ENCODE measurements at regions not wholly inside any gene's neighbourhood (a gene's known extent, or its start where the extent isn't known, plus 50 kb on each side); places are given as distances from the start of the nearest gene placed in this dataset.

- WGBS, 2 experiments (ENCODE audit: extremely low coverage in 2 of 2, insufficient read length in 1 of 2): 100% methylated on average over 2 of the region's 3 CpGs; no CpG with 5 or more reads in 1 of the 2 experiments
- peak overlapping the region; percentile 10; the same call in 1 of the 2 replicates for H4K5ac ChIP-seq (ENCODE audit: low read depth, low read length)
- BruUV-seq (replicated peaks): no TSS peak
- H2BK5ac ChIP-seq (ENCODE audit: low read depth, low read length, poor library complexity, severe bottlenecking): peak overlapping the region; percentile 5
- no peaks in the 10 kb centered on the region for H3K27me3 ChIP-seq (ENCODE audit: control insufficient read depth, insufficient read depth, low read length)
- no peak for ATAC-seq (ENCODE audit: low read depth)
- ChIA-PET CTCF (interaction anchor here (1.3 kb wide), 1 partner anchor 15 kb away, joined by 3 read pairs; no protein-coding TSS in a partner anchor), POLR2A (ENCODE audit: unreplicated experiment) (no interaction called here)
- no peak overlapping the region for H2AK9ac ChIP-seq (replicated peaks; ENCODE audit: low read depth, low read length, poor library complexity)
- in situ Hi-C loops (cut with MboI; ENCODE audit: low sequenced_read_pairs) (no loop called here), intact Hi-C loops (cut with micrococcal nuclease) (no loop called here), dilution Hi-C loops (cut with HindIII; ENCODE audit: low sequenced_read_pairs, unreplicated experiment) (no loop called here)
- H3K79me1 ChIP-seq (ENCODE audit: low read depth in 1 of 2, low read length in 2 of 2): no peaks in the 10 kb centered on the region
- H3K9ac ChIP-seq (ENCODE audit: low read depth, low read length): no peak overlapping the region
- TF ChIP-seq ELK1 (IDR thresholded peaks at IDR 0.05; ENCODE audit: borderline replicate concordance, low read depth, low read length) (no peak), RAD21 (IDR thresholded peaks at IDR 0.05; ENCODE audit: low read length) (no peak), CHD1 (IDR thresholded peaks at IDR 0.05; ENCODE audit: low read depth, low read length) (no peak), MAZ (IDR thresholded peaks at IDR 0.05; ENCODE audit: borderline replicate concordance, low read depth, low read length) (no peak), BHLHE40 (IDR thresholded peaks at IDR 0.05; ENCODE audit: low read depth, low read length) (no peak), CTCF (conservative IDR thresholded peaks at IDR 0.05; ENCODE audit: low read depth, low read length) (no peak), USF2 (IDR thresholded peaks at IDR 0.05; ENCODE audit: low read depth, low read length) (no peak)
- no peak overlapping the region for H3K4me3 ChIP-seq (ENCODE audit: insufficient read depth, low read depth, low read length)
- DNase-seq: no peak
- peaks cover 1% of the 10 kb centered on the region; the same call in 1 of the 2 replicates for H3K9me3 ChIP-seq (ENCODE audit: control insufficient read depth, insufficient read depth, low read length)
- no peaks in the 10 kb centered on the region for H3K9me1 ChIP-seq (ENCODE audit: insufficient read depth, low read length)
- H3K4ac ChIP-seq (ENCODE audit: low read depth, low read length): peak overlapping the region; percentile 45
- H2BK120ac ChIP-seq (ENCODE audit: low read depth, low read length): peak overlapping the region; percentile 67
- peak overlapping the region; percentile 38; the same call in 1 of the 2 replicates for H2BK20ac ChIP-seq (ENCODE audit: low read depth, low read length)
- peak overlapping the region; percentile 24; the same call in 1 of the 2 replicates for H4K91ac ChIP-seq (ENCODE audit: insufficient read depth, low read depth, low read length)
- H3K27ac ChIP-seq (ENCODE audit: insufficient read depth, low read length): no peak overlapping the region
- no peak overlapping the region; the same call in 1 of the 2 replicates for H3K56ac ChIP-seq (ENCODE audit: extremely low read depth, insufficient read depth, low read length)
- H3K4me1 ChIP-seq (ENCODE audit: control insufficient read depth, insufficient read depth, low read length): peaks cover 16% of the 10 kb centered on the region
- peak overlapping the region in 1 of 2 experiments; percentile 33; a peak in 1 of 4 replicates for H4K8ac ChIP-seq (ENCODE audit: low read depth in 2 of 2, low read length in 2 of 2)
- H3K14ac ChIP-seq (replicated peaks; ENCODE audit: low read depth, low read length): no peak overlapping the region; the same call in 1 of the 2 replicates
- H2AFZ ChIP-seq (replicated peaks; ENCODE audit: low read length, poor library complexity): no peak overlapping the region
- no peak overlapping the region for H3K4me2 ChIP-seq (ENCODE audit: low read depth, low read length)
- no peaks in the 10 kb centered on the region for H3K36me3 ChIP-seq (ENCODE audit: control insufficient read depth, insufficient read depth, low read length)
- H4K20me1 ChIP-seq (ENCODE audit: insufficient read depth, low read length): no peaks in the 10 kb centered on the region
- H2BK15ac ChIP-seq (ENCODE audit: low read depth, low read length): peak overlapping the region; percentile 29; the same call in 1 of the 3 replicates
- peak overlapping the region; percentile 51; the same call in 1 of the 2 replicates for H2AK5ac ChIP-seq (ENCODE audit: low read depth, low read length)
- H3K23ac ChIP-seq (ENCODE audit: low read depth, low read length): no peak overlapping the region
- peak overlapping the region; percentile 63; the same call in 1 of the 2 replicates for H3K18ac ChIP-seq (ENCODE audit: low read depth, low read length)
These were observed 69.2 kb upstream of the IGFBP3 start for GRCh38 chr7:45990276-45990675.

All from IMR-90 (cell line).